ENCODE measurements at regions not wholly inside any gene's neighbourhood (a gene's known extent, or its start where the extent isn't known, plus 50 kb on each side); places are given as distances from the start of the nearest gene placed in this dataset.

DNA sequence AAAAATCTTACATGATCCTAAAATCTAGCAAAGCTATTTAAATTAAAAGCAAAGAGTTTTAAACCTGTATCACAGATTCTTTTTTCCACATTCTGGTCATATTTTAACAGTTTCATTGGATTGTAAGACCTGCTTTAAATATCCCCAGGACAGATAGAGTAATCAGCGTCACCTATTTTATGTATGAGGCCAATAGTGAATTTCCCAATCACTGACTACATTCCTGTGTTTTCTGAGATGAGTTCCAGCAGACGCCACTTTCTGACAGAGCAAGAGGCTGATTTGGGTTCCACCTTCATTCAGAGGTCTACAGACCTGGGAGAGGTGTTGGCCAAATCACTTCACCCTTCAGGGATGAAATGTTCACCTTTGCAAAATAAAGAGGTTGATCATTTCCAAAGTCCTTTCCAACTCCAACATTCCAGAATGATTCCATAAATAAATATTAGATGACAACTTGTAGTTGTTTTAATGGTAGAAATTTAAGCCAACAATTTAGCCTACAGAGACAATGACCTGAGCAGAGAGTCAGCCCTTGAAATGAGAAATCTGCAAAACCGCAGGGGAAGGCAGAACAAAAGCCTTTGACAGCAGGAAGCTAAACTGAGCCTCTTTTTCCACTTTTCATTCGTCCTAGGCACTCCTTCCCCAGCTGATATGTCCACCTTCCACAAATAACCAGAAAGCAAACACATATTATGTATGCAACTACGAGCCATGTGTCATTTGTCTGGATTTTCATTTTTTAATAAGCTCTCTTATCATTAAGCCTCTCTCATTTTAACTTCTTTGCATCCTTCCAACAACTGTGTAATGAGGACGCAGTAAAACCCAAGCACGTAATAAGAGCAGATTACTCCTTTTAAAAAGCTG is 105.2 kb downstream of the TFAP2A start:
- H3K23ac ChIP-seq (ENCODE audit: low read depth, low read length), result no peak overlapping the region
- dilution Hi-C loops (cut with HindIII; ENCODE audit: low sequenced_read_pairs, unreplicated experiment) (no loop called here), intact Hi-C loops (cut with micrococcal nuclease) (no loop called here), in situ Hi-C loops (cut with MboI; ENCODE audit: low sequenced_read_pairs) (no loop called here)
- no peak overlapping the region for H2BK20ac ChIP-seq (ENCODE audit: low read depth, low read length)
- no peak overlapping the region for H3K18ac ChIP-seq (ENCODE audit: low read depth, low read length)
- no peaks in the 10 kb centered on the region for H3K4me1 ChIP-seq (ENCODE audit: control insufficient read depth, insufficient read depth, low read length)
- H3K56ac ChIP-seq (ENCODE audit: extremely low read depth, insufficient read depth, low read length), result no peak overlapping the region
- no peak overlapping the region for H4K8ac ChIP-seq (ENCODE audit: low read depth in 2 of 2, low read length in 2 of 2)
- H2BK15ac ChIP-seq (ENCODE audit: low read depth, low read length), result no peak overlapping the region
- H3K4ac ChIP-seq (ENCODE audit: low read depth, low read length), result no peak overlapping the region
- no TSS peak for BruUV-seq (replicated peaks)
- H3K27me3 ChIP-seq (ENCODE audit: control insufficient read depth, insufficient read depth, low read length), result no peaks in the 10 kb centered on the region
- DNase-seq (no peak), ATAC-seq (ENCODE audit: low read depth) (no peak)
- ChIA-PET CTCF (no interaction called here), POLR2A (ENCODE audit: unreplicated experiment) (no interaction called here)
- no peak overlapping the region for H4K5ac ChIP-seq (ENCODE audit: low read depth, low read length)
- H3K9ac ChIP-seq (ENCODE audit: low read depth, low read length), result no peak overlapping the region
- no peak overlapping the region for H2AK9ac ChIP-seq (replicated peaks; ENCODE audit: low read depth, low read length, poor library complexity)
- no peak overlapping the region for H3K14ac ChIP-seq (replicated peaks; ENCODE audit: low read depth, low read length)
- H2AK5ac ChIP-seq (ENCODE audit: low read depth, low read length), result no peak overlapping the region
- no peak overlapping the region for H2BK120ac ChIP-seq (ENCODE audit: low read depth, low read length)
- H3K9me1 ChIP-seq (ENCODE audit: insufficient read depth, low read length), result no peaks in the 10 kb centered on the region
- no peak overlapping the region for H3K4me3 ChIP-seq (ENCODE audit: insufficient read depth, low read depth, low read length)
- H4K20me1 ChIP-seq (ENCODE audit: insufficient read depth, low read length), result no peaks in the 10 kb centered on the region
- H3K79me1 ChIP-seq (ENCODE audit: low read depth in 1 of 2, low read length in 2 of 2), result no peaks in the 10 kb centered on the region
- no peak overlapping the region for H4K91ac ChIP-seq (ENCODE audit: insufficient read depth, low read depth, low read length)
- no peak overlapping the region for H2AFZ ChIP-seq (replicated peaks; ENCODE audit: low read length, poor library complexity)
- TF ChIP-seq SMC3 (IDR thresholded peaks at IDR 0.05; ENCODE audit: low read depth, low read length) (no peak), BHLHE40 (IDR thresholded peaks at IDR 0.05; ENCODE audit: low read depth, low read length) (no peak), POLR2A (IDR thresholded peaks at IDR 0.05; ENCODE audit: low read depth, low read length) (no peak), MAZ (IDR thresholded peaks at IDR 0.05; ENCODE audit: borderline replicate concordance, low read depth, low read length) (no peak), FOS (IDR thresholded peaks at IDR 0.05; ENCODE audit: low read depth, low read length) (no peak), RFX5 (IDR thresholded peaks at IDR 0.05; ENCODE audit: low read depth, low read length) (no peak)
- TF ChIP-seq, protein P1, sequence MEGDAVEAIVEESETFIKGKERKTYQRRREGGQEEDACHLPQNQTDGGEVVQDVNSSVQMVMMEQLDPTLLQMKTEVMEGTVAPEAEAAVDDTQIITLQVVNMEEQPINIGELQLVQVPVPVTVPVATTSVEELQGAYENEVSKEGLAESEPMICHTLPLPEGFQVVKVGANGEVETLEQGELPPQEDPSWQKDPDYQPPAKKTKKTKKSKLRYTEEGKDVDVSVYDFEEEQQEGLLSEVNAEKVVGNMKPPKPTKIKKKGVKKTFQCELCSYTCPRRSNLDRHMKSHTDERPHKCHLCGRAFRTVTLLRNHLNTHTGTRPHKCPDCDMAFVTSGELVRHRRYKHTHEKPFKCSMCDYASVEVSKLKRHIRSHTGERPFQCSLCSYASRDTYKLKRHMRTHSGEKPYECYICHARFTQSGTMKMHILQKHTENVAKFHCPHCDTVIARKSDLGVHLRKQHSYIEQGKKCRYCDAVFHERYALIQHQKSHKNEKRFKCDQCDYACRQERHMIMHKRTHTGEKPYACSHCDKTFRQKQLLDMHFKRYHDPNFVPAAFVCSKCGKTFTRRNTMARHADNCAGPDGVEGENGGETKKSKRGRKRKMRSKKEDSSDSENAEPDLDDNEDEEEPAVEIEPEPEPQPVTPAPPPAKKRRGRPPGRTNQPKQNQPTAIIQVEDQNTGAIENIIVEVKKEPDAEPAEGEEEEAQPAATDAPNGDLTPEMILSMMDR (conservative IDR thresholded peaks at IDR 0.05; ENCODE audit: low read depth, low read length), result no peak
- no peak overlapping the region for H2BK5ac ChIP-seq (ENCODE audit: low read depth, low read length, poor library complexity, severe bottlenecking)
- 0% methylated on average over 3 of the region's 7 CpGs; no CpG with 5 or more reads in 1 of the 2 experiments for WGBS, 2 experiments (ENCODE audit: extremely low coverage in 2 of 2, insufficient read length in 1 of 2)
- H3K9me3 ChIP-seq (ENCODE audit: control insufficient read depth, insufficient read depth, low read length), result peaks cover 2% of the 10 kb centered on the region; the same call in 1 of the 2 replicates
- H3K27ac ChIP-seq (ENCODE audit: insufficient read depth, low read length), result no peak overlapping the region
- no peaks in the 10 kb centered on the region for H3K36me3 ChIP-seq (ENCODE audit: control insufficient read depth, insufficient read depth, low read length)
- H3K4me2 ChIP-seq (ENCODE audit: low read depth, low read length), result no peak overlapping the region
